ENCODE measurements at regions not wholly inside any gene's neighbourhood (a gene's known extent, or its start where the extent isn't known, plus 50 kb on each side); places are given as distances from the start of the nearest gene placed in this dataset.

GRCh38 chr4:167802463-167803212, 289.7 kb upstream of the ANXA10 start:
- ChIA-PET POLR2A (no interaction called here), CTCF (no interaction called here)
- Histone ChIP-seq H3K36me3 (ENCODE audit: control insufficient read depth, insufficient read depth, low read length) (no peaks in the 10 kb centered on the region), H3K27me3 (ENCODE audit: control insufficient read depth, insufficient read depth, low read length) (no peaks in the 10 kb centered on the region), H3K27ac (ENCODE audit: low read length) (no peak overlapping the region), H3K9me3 (ENCODE audit: control insufficient read depth, insufficient read depth, low read depth, low read length) (no peaks in the 10 kb centered on the region), H3K4me1 (ENCODE audit: control insufficient read depth, insufficient read depth, low read length) (no peaks in the 10 kb centered on the region), H3K4me3 (ENCODE audit: low read depth in 2 of 2, low read length in 2 of 2) (no peak overlapping the region)
- TF ChIP-seq POLR2AphosphoS5 (IDR thresholded peaks at IDR 0.05; ENCODE audit: low read depth, low read length) (no peak), TCF7L2 (IDR thresholded peaks at IDR 0.05; ENCODE audit: low read depth, low read length) (no peak), SIN3A (IDR thresholded peaks at IDR 0.05; ENCODE audit: borderline replicate concordance, insufficient read depth, low read depth, low read length) (no peak), REST (IDR thresholded peaks at IDR 0.05; ENCODE audit: insufficient read depth in 1 of 2, low read depth in 2 of 2, low read length in 1 of 2) (no peak)
- TF ChIP-seq, protein P1, sequence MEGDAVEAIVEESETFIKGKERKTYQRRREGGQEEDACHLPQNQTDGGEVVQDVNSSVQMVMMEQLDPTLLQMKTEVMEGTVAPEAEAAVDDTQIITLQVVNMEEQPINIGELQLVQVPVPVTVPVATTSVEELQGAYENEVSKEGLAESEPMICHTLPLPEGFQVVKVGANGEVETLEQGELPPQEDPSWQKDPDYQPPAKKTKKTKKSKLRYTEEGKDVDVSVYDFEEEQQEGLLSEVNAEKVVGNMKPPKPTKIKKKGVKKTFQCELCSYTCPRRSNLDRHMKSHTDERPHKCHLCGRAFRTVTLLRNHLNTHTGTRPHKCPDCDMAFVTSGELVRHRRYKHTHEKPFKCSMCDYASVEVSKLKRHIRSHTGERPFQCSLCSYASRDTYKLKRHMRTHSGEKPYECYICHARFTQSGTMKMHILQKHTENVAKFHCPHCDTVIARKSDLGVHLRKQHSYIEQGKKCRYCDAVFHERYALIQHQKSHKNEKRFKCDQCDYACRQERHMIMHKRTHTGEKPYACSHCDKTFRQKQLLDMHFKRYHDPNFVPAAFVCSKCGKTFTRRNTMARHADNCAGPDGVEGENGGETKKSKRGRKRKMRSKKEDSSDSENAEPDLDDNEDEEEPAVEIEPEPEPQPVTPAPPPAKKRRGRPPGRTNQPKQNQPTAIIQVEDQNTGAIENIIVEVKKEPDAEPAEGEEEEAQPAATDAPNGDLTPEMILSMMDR (IDR thresholded peaks at IDR 0.05) = no peak
- in situ Hi-C loops (cut with HindIII; ENCODE audit: low pct_unique_long_range_greater_than_20kb, low sequenced_read_pairs) (no loop called here), intact Hi-C loops (cut with micrococcal nuclease; ENCODE audit: unreplicated experiment) (no loop called here)
- ATAC-seq (no peak), DNase-seq (ENCODE audit: low read depth, low spot score) (no peak)
- no TSS peak for BruUV-seq (replicated peaks)

DNA sequence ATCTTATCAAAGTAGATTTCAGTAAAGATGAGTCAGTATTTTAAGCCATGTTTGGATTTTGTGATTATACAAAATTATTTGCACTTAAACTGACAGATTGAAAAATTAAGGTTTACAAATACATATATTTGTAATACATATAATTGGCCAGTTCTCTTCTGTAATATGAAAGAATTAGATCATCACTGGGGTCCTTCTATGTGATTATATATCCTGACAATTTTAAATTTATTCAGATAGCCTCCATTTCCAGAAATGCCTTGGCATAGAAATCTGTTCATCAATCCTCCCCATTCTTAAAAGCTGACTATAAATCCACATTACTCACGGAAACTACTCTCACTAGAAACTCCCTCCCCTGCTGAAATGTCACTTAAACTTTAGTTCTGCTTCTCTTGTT, 280.4 kb upstream of the ANXA10 start:
- Histone ChIP-seq H3K27me3 (ENCODE audit: control insufficient read depth, insufficient read depth, low read length) (no peaks in the 10 kb centered on the region), H3K36me3 (ENCODE audit: control insufficient read depth, insufficient read depth, low read length) (no peaks in the 10 kb centered on the region), H3K4me3 (ENCODE audit: low read depth in 2 of 2, low read length in 2 of 2) (no peak overlapping the region), H3K4me1 (ENCODE audit: control insufficient read depth, insufficient read depth, low read length) (no peaks in the 10 kb centered on the region), H3K9me3 (ENCODE audit: control insufficient read depth, insufficient read depth, low read depth, low read length) (no peaks in the 10 kb centered on the region), H3K27ac (ENCODE audit: low read length) (no peak overlapping the region)
- POLR2A ChIA-PET = no interaction called here
- no TSS peak for BruUV-seq (replicated peaks)
- intact Hi-C loops (cut with micrococcal nuclease; ENCODE audit: unreplicated experiment) = no loop called here
- no peak for ATAC-seq
- CTCF ChIA-PET = no interaction called here
- TF ChIP-seq, protein P1 (IDR thresholded peaks at IDR 0.05) = no peak
- in situ Hi-C loops (cut with HindIII; ENCODE audit: low pct_unique_long_range_greater_than_20kb, low sequenced_read_pairs) = no loop called here
- DNase-seq (ENCODE audit: low read depth, low spot score) = no peak

Measured in Panc1 (cell line).